Left colon (tissue), 2 donors: ENCODE measurements at regions not wholly inside any gene's neighbourhood (a gene's known extent, or its start where the extent isn't known, plus 50 kb on each side); places are given as distances from the start of the nearest gene placed in this dataset.

ENCODE experiments used
- ATAC-seq: fragments of 200-7000 bp; cut with Tn5 transposase; one replicate; pipeline ENCODE4 v1.9.1; 2020; ENCODE audit warnings: mild to moderate bottlenecking, moderate library complexity
- DNase-seq, 2 donors: peaks; one replicate each; pipeline ENCODE4 v3.0.0-alpha.2; 2020
- intact Hi-C, 2 donors: fragments of 100-400 bp; cut with DNase I in 1 of 2; cut with micrococcal nuclease in 1 of 2; formaldehyde crosslinking; loops; one replicate each; pipeline versions ENCODE4 v1.11.2 to v1.14.0; 2022; cut with DNase I, micrococcal nuclease
- donor health status: DM: no; HTN: no; CAD: no.
- donor health status: DM: yes; HTN: yes; CAD: no.

GRCh38 chr13:42717176-42717575 lies 64.2 kb upstream of the FAM216B start:
- intact Hi-C loops = no loop called here
- no peak for ATAC-seq

GRCh38 chr13:42720113-42720857 lies 61.1 kb upstream of the FAM216B start:
- ATAC-seq = peak; percentile 99
- intact Hi-C loops = no loop called here
- peak in 1 of 2 donors; percentile 16 for DNase-seq

More at GRCh38 chr13:42717176-42717575, 64.2 kb upstream of the FAM216B start:
- no peak for DNase-seq

- intact Hi-C loops = no loop called here
- no peak for DNase-seq
- no peak for ATAC-seq
Measured at GRCh38 chr13:42720858-42721219, 60.5 kb upstream of the FAM216B start.

- DNase-seq = no peak
- intact Hi-C loops = no loop called here
- ATAC-seq = no peak
Measured at GRCh38 chr13:42722883-42723539, 58.4 kb upstream of the FAM216B start.

GRCh38 chr13:42728507-42729180 lies 52.7 kb upstream of the FAM216B start:
- intact Hi-C loops = no loop called here
- no peak for DNase-seq
- no peak for ATAC-seq

- DNase-seq (no peak), ATAC-seq (no peak)
- intact Hi-C loops = no loop called here
Measured at GRCh38 chr13:42729857-42730402, 51.5 kb upstream of the FAM216B start.
